ENCODE measurements at regions not wholly inside any gene's neighbourhood (a gene's known extent, or its start where the extent isn't known, plus 50 kb on each side); places are given as distances from the start of the nearest gene placed in this dataset.
"Not testable (repeated sequence)": the region's sequence is repeated elsewhere in the genome, so short reads cannot be mapped to it uniquely, and the experiment has no call there.

DNA sequence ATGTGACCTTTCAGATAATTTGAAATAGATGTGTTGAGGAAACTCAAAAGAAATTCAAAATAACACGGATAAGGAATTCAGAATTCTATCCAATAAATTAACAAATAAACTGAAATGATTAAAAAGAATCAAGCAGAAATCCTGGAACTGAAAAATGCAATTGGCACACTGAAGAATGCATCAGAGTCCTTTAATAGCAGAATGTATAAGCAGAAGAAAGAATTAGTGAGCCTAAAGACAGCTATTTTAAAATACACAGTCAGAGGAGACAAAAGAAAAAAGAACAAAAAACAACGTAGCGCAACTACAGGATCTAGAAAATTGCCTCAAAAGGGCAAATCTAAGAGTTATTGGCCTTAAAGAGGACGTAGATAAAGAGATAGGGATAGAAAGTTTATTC, 99.6 kb upstream of the SAMSN1 start:
- no peak overlapping the region for H3K27ac ChIP-seq
- peaks cover 18 to 21% of the 10 kb centered on the region in 2 donors for H3K9me3 ChIP-seq
- H3K36me3 ChIP-seq = no peaks in the 10 kb centered on the region
- no peak overlapping the region for H3K4me3 ChIP-seq
- intact Hi-C loops (cut with DNase I; ENCODE audit: low total_unique reads) = no loop called here
- no peak for DNase-seq (ENCODE audit: low spot score in 2 of 2)
- no peak for TF ChIP-seq POLR2A (IDR thresholded peaks at IDR 0.05)
- no peak for TF ChIP-seq POLR2AphosphoS5 (IDR thresholded peaks at IDR 0.05)
- TF ChIP-seq, protein P1, sequence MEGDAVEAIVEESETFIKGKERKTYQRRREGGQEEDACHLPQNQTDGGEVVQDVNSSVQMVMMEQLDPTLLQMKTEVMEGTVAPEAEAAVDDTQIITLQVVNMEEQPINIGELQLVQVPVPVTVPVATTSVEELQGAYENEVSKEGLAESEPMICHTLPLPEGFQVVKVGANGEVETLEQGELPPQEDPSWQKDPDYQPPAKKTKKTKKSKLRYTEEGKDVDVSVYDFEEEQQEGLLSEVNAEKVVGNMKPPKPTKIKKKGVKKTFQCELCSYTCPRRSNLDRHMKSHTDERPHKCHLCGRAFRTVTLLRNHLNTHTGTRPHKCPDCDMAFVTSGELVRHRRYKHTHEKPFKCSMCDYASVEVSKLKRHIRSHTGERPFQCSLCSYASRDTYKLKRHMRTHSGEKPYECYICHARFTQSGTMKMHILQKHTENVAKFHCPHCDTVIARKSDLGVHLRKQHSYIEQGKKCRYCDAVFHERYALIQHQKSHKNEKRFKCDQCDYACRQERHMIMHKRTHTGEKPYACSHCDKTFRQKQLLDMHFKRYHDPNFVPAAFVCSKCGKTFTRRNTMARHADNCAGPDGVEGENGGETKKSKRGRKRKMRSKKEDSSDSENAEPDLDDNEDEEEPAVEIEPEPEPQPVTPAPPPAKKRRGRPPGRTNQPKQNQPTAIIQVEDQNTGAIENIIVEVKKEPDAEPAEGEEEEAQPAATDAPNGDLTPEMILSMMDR (IDR thresholded peaks at IDR 0.05) = no peak
- no peaks in the 10 kb centered on the region for H3K4me1 ChIP-seq
- H3K27me3 ChIP-seq = no peaks in the 10 kb centered on the region

DNA sequence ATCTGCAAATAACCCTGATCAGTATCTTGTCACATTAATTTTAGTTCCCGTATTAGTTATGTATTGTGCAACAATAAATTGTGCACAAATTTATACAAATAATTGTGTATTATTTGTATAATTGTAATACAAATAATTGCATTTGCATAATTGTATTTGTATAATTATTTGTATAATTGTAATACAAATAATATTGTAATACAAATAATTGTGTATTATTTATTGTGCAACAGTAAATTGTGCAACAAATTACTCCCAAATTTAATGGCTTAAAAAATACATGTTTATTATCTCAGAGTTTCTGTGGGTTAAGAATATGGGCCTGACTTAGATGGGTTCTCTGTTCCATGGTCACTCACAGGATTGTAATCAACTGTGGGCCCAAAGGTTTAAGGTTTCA, 86.2 kb upstream of the SAMSN1 start:
- H3K4me1 ChIP-seq = no peaks in the 10 kb centered on the region
- intact Hi-C loops (cut with DNase I; ENCODE audit: low total_unique reads) = loop anchor here (10.0 kb wide), 1 partner anchor 498 kb away; no protein-coding TSS in a partner anchor
- no peaks in the 10 kb centered on the region for H3K9me3 ChIP-seq
- H3K27ac ChIP-seq = no peak overlapping the region
- H3K36me3 ChIP-seq = no peaks in the 10 kb centered on the region
- DNase-seq (ENCODE audit: low spot score in 2 of 2) = no peak
- no peaks in the 10 kb centered on the region for H3K27me3 ChIP-seq
- no peak overlapping the region for H3K4me3 ChIP-seq
- no peak for TF ChIP-seq POLR2A (IDR thresholded peaks at IDR 0.05)
- TF ChIP-seq POLR2AphosphoS5 (IDR thresholded peaks at IDR 0.05) = no peak
- TF ChIP-seq, protein P1 (IDR thresholded peaks at IDR 0.05) = no peak

DNA sequence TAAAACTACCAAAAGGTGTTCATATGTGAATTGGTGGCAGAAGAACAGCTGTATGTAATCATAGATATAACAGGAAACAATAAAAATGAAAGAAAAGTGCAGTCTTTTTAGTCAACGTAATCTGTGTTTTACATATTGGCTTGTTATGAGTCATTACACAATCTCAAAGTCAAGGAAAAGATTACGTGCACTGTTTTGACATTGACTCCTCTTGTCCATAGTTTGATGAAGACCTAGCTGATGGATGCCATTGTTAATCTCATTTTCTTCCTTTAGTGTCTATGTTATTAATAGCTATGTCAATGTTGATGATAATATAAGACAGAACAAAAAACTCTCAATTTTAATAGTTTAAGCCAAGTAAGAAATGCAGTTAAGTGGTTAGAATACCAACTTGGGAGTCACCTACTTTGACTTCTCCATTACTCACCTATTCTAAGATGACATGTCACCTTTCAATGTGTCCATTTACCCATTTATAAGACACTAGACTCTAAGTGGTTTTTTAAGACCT, 84.5 kb upstream of the SAMSN1 start:
- no peak overlapping the region for H3K4me3 ChIP-seq
- H3K9me3 ChIP-seq = no peaks in the 10 kb centered on the region
- H3K36me3 ChIP-seq = no peaks in the 10 kb centered on the region
- no peaks in the 10 kb centered on the region for H3K27me3 ChIP-seq
- no peaks in the 10 kb centered on the region for H3K4me1 ChIP-seq
- intact Hi-C loops (cut with DNase I; ENCODE audit: low total_unique reads) = loop anchor here (10.0 kb wide), 1 partner anchor 496 kb away; no protein-coding TSS in a partner anchor
- no peak for DNase-seq (ENCODE audit: low spot score in 2 of 2)
- no peak overlapping the region for H3K27ac ChIP-seq
- TF ChIP-seq, protein P1 (IDR thresholded peaks at IDR 0.05) = no peak
- no peak for TF ChIP-seq POLR2AphosphoS5 (IDR thresholded peaks at IDR 0.05)
- TF ChIP-seq POLR2A (IDR thresholded peaks at IDR 0.05) = no peak

DNA sequence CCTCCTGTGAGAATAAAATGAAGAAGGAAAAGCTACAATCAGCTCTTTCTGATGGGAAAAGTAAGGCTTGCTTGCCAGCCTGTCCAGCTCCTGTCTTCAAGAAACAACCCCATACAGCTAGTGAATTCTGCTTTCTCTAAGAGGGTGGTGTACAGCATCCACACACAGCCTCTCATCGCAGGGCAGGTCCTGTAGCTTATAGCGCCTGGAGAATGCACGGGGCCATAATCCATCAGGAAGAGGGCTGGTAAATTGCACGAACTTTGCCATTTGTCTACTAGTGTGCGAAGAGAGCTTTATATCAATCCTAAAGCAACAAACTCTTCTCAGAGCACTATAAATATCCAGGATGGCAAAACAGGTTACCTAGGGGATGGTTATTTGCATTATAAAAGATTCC, 83.3 kb upstream of the SAMSN1 start:
- no peaks in the 10 kb centered on the region for H3K27me3 ChIP-seq
- no peaks in the 10 kb centered on the region for H3K4me1 ChIP-seq
- H3K4me3 ChIP-seq = no peak overlapping the region
- no peak overlapping the region for H3K27ac ChIP-seq
- DNase-seq (ENCODE audit: low spot score in 2 of 2) = no peak
- intact Hi-C loops (cut with DNase I; ENCODE audit: low total_unique reads) = no loop called here
- no peak for TF ChIP-seq POLR2A (IDR thresholded peaks at IDR 0.05)
- TF ChIP-seq, protein P1 (IDR thresholded peaks at IDR 0.05) = no peak
- no peak for TF ChIP-seq POLR2AphosphoS5 (IDR thresholded peaks at IDR 0.05)
- H3K9me3 ChIP-seq = no peaks in the 10 kb centered on the region
- no peaks in the 10 kb centered on the region for H3K36me3 ChIP-seq

DNA sequence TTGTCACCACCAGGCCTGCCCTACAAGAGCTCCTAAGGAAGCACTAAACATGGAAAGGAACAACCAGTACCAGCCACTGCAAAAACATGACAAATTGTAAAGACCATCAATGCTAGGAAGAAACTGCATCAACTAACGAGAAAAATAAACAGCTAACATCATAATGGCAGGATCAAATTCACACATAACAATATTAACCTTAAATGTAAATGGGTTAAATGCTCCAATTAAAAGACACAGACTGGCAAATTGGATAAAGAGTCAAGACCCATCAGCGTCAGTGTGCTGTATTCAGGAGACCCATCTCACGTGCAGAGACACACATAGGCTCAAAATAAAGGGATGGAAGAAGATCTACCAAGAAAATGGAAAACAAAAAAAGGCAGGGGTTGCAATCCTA, 77.0 kb upstream of the SAMSN1 start:
- H3K27me3 ChIP-seq; DNase-seq (ENCODE audit: low spot score in 2 of 2); H3K36me3 ChIP-seq; H3K27ac ChIP-seq; intact Hi-C loops (cut with DNase I; ENCODE audit: low total_unique reads); H3K4me3 ChIP-seq; H3K9me3 ChIP-seq; H3K4me1 ChIP-seq: not testable (repeated sequence)

DNA sequence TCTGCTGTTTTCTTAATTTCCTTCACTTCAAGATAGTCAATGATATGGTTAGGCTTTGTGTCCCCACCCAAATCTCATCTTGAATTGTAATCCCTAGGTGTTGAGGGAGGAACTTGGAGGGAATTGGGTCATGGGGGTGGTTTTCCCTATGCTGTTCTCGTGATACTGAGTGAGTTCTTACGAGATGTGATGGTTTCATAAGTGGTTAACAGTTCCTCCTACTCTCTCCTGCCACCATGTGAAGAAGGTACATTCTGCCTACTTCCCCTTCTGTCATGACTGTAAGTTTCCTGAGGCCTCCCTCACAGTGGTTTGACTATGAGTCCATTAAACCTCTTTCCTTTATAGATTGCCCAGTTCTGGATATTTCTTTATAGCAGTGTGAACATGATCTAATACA, 74.0 kb upstream of the SAMSN1 start:
- Histone ChIP-seq H3K36me3 (no peaks in the 10 kb centered on the region), H3K9me3 (no peaks in the 10 kb centered on the region), H3K27me3 (no peaks in the 10 kb centered on the region), H3K4me3 (no peak overlapping the region), H3K27ac (no peak overlapping the region), H3K4me1 (no peaks in the 10 kb centered on the region)
- intact Hi-C loops (cut with DNase I; ENCODE audit: low total_unique reads) = no loop called here
- TF ChIP-seq POLR2AphosphoS5 (IDR thresholded peaks at IDR 0.05) (no peak), POLR2A (IDR thresholded peaks at IDR 0.05) (no peak)
- TF ChIP-seq, protein P1 (IDR thresholded peaks at IDR 0.05) = no peak
- DNase-seq (ENCODE audit: low spot score in 2 of 2) = no peak
